ENCODE measurements at regions not wholly inside any gene's neighbourhood (a gene's known extent, or its start where the extent isn't known, plus 50 kb on each side); places are given as distances from the start of the nearest gene placed in this dataset.

- Histone ChIP-seq H3K4me3 (ENCODE audit: low read depth, low read length) (no peak overlapping the region), H3K4me1 (ENCODE audit: control insufficient read depth, insufficient read depth, low read length) (no peaks in the 10 kb centered on the region), H3K36me3 (ENCODE audit: control insufficient read depth in 2 of 2, insufficient read depth in 1 of 2, low read length in 2 of 2) (no peaks in the 10 kb centered on the region), H3K27ac (ENCODE audit: extremely low read depth, low read depth, low read length) (no peak overlapping the region), H3K9me3 (ENCODE audit: control insufficient read depth, insufficient read depth, low read depth, low read length) (no peaks in the 10 kb centered on the region)
- CTCF ChIA-PET, result interaction anchor here (0.6 to 0.7 kb wide), 2 partner anchors 36 to 717 kb away, joined by 3 read pairs; no protein-coding TSS in a partner anchor
- TF ChIP-seq, protein P1, sequence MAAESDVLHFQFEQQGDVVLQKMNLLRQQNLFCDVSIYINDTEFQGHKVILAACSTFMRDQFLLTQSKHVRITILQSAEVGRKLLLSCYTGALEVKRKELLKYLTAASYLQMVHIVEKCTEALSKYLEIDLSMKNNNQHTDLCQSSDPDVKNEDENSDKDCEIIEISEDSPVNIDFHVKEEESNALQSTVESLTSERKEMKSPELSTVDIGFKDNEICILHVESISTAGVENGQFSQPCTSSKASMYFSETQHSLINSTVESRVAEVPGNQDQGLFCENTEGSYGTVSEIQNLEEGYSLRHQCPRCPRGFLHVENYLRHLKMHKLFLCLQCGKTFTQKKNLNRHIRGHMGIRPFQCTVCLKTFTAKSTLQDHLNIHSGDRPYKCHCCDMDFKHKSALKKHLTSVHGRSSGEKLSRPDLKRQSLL (tag by site-specific recombination; IDR thresholded peaks at IDR 0.05), result no peak
- TF ChIP-seq, protein P2, sequence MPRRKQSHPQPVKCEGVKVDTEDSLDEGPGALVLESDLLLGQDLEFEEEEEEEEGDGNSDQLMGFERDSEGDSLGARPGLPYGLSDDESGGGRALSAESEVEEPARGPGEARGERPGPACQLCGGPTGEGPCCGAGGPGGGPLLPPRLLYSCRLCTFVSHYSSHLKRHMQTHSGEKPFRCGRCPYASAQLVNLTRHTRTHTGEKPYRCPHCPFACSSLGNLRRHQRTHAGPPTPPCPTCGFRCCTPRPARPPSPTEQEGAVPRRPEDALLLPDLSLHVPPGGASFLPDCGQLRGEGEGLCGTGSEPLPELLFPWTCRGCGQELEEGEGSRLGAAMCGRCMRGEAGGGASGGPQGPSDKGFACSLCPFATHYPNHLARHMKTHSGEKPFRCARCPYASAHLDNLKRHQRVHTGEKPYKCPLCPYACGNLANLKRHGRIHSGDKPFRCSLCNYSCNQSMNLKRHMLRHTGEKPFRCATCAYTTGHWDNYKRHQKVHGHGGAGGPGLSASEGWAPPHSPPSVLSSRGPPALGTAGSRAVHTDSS (tag by site-specific recombination; IDR thresholded peaks at IDR 0.05), result no peak
- TF ChIP-seq ZNF423 (tag by site-specific recombination; IDR thresholded peaks at IDR 0.05) (no peak), ZFP41 (tag by site-specific recombination; IDR thresholded peaks at IDR 0.05; ENCODE audit: borderline replicate concordance) (no peak)
- POLR2A ChIA-PET, result no interaction called here
These were observed 197.1 kb upstream of the KBTBD8 start for GRCh38 chr3:66800941-66801545.

DNA sequence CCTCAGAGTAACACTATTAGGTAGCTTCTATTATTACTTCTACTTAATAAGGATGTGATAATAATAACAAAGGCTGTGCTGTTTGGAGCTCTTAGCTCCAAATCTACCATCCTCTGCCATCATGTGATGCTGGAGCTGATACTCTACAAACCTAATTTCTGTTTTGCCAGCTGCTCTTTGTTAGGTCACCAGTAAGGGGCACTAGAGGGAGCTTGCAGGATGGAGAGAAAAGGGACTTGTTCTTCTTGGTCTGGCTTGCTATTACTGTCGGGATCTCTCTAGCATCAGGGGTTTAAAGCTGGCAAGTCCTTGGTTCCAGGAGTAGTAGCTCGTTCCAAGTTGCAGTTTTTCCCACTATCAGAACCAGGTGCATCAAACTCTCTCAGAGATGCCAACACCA, 194.9 kb upstream of the KBTBD8 start:
- CTCF ChIA-PET, result interaction anchor here (0.9 to 3.1 kb wide), 5 partner anchors 12 to 395 kb away, joined by 3 to 12 read pairs (median 5); no protein-coding TSS in a partner anchor
- Histone ChIP-seq H3K4me3 (ENCODE audit: low read depth, low read length) (no peak overlapping the region), H3K9me3 (ENCODE audit: control insufficient read depth, insufficient read depth, low read depth, low read length) (no peaks in the 10 kb centered on the region), H3K36me3 (ENCODE audit: control insufficient read depth in 2 of 2, insufficient read depth in 1 of 2, low read length in 2 of 2) (no peaks in the 10 kb centered on the region), H3K4me1 (ENCODE audit: control insufficient read depth, insufficient read depth, low read length) (no peaks in the 10 kb centered on the region), H3K27ac (ENCODE audit: extremely low read depth, low read depth, low read length) (no peak overlapping the region)
- POLR2A ChIA-PET, result no interaction called here
- TF ChIP-seq ELK4 (IDR thresholded peaks at IDR 0.05; ENCODE audit: borderline replicate concordance, low read depth, low read length) (no peak), ZFP41 (tag by site-specific recombination; IDR thresholded peaks at IDR 0.05; ENCODE audit: borderline replicate concordance) (no peak), ZNF26 (tag by site-specific recombination; IDR thresholded peaks at IDR 0.05) (no peak), ZNF148 (tag by site-specific recombination; IDR thresholded peaks at IDR 0.05; ENCODE audit: borderline replicate concordance) (no peak)
- TF ChIP-seq, protein P3, sequence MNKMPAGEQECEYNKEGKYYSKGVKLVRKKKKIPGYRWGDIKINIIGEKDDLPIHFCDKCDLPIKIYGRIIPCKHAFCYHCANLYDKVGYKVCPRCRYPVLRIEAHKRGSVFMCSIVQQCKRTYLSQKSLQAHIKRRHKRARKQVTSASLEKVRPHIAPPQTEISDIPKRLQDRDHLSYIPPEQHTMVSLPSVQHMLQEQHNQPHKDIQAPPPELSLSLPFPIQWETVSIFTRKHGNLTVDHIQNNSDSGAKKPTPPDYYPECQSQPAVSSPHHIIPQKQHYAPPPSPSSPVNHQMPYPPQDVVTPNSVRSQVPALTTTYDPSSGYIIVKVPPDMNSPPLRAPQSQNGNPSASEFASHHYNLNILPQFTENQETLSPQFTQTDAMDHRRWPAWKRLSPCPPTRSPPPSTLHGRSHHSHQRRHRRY (tag by site-specific recombination; IDR thresholded peaks at IDR 0.05), result no peak
- TF ChIP-seq, protein P4, sequence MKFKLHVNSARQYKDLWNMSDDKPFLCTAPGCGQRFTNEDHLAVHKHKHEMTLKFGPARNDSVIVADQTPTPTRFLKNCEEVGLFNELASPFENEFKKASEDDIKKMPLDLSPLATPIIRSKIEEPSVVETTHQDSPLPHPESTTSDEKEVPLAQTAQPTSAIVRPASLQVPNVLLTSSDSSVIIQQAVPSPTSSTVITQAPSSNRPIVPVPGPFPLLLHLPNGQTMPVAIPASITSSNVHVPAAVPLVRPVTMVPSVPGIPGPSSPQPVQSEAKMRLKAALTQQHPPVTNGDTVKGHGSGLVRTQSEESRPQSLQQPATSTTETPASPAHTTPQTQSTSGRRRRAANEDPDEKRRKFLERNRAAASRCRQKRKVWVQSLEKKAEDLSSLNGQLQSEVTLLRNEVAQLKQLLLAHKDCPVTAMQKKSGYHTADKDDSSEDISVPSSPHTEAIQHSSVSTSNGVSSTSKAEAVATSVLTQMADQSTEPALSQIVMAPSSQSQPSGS (tag by site-specific recombination; IDR thresholded peaks at IDR 0.05; ENCODE audit: low read depth), result no peak

Measured in HEK293 (cell line).